22Rv1 (cell line): ENCODE measurements at regions not wholly inside any gene's neighbourhood (a gene's known extent, or its start where the extent isn't known, plus 50 kb on each side); places are given as distances from the start of the nearest gene placed in this dataset.

ENCODE experiments used
- H3K27ac ChIP-seq: fragments of 450-650 bp; 2 replicates; pipeline ENCODE4 v1.5.1; 2017
- CTCF ChIP-seq: fragments of 450-650 bp; IDR thresholded peaks from 2 replicates; pipeline ENCODE4 v1.5.1; 2017; ENCODE audit warnings: mild to moderate bottlenecking
- ZFX ChIP-seq: fragments of 450-650 bp; IDR thresholded peaks from 2 replicates; pipeline ENCODE4 v1.6.1; 2017; ENCODE audit warnings: antibody characterized with exemption, borderline replicate concordance

GRCh38 chr12:75894965-75895754, 136.4 kb downstream of the PHLDA1 start:
- no peak for TF ChIP-seq CTCF
- no peak for TF ChIP-seq ZFX
- no peak overlapping the region for H3K27ac ChIP-seq

GRCh38 chr12:75893765-75894164, 137.8 kb downstream of the PHLDA1 start:
- TF ChIP-seq ZFX (no peak), CTCF (no peak)
- no peak overlapping the region for H3K27ac ChIP-seq

GRCh38 chr12:75892731-75893408, 138.7 kb downstream of the PHLDA1 start:
- H3K27ac ChIP-seq = no peak overlapping the region
- TF ChIP-seq ZFX (no peak), CTCF (no peak)

GRCh38 chr12:75891072-75891471, 140.5 kb downstream of the PHLDA1 start:
- no peak overlapping the region for H3K27ac ChIP-seq
- TF ChIP-seq ZFX (no peak), CTCF (no peak)

GRCh38 chr12:75890660-75891059, 140.9 kb downstream of the PHLDA1 start:
- H3K27ac ChIP-seq = no peak overlapping the region
- TF ChIP-seq ZFX = no peak
- no peak for TF ChIP-seq CTCF

- no peak overlapping the region for H3K27ac ChIP-seq
- TF ChIP-seq ZFX (no peak), CTCF (no peak)
These were observed 141.4 kb downstream of the PHLDA1 start for GRCh38 chr12:75890141-75890540.
